ENCODE measurements at regions not wholly inside any gene's neighbourhood (a gene's known extent, or its start where the extent isn't known, plus 50 kb on each side); places are given as distances from the start of the nearest gene placed in this dataset.

GRCh38 chrX:42540146-42540545, 237.8 kb downstream of the PPP1R2C start:
- TF ChIP-seq POLR2AphosphoS5 (IDR thresholded peaks at IDR 0.05) = no peak
- TF ChIP-seq, protein P1, sequence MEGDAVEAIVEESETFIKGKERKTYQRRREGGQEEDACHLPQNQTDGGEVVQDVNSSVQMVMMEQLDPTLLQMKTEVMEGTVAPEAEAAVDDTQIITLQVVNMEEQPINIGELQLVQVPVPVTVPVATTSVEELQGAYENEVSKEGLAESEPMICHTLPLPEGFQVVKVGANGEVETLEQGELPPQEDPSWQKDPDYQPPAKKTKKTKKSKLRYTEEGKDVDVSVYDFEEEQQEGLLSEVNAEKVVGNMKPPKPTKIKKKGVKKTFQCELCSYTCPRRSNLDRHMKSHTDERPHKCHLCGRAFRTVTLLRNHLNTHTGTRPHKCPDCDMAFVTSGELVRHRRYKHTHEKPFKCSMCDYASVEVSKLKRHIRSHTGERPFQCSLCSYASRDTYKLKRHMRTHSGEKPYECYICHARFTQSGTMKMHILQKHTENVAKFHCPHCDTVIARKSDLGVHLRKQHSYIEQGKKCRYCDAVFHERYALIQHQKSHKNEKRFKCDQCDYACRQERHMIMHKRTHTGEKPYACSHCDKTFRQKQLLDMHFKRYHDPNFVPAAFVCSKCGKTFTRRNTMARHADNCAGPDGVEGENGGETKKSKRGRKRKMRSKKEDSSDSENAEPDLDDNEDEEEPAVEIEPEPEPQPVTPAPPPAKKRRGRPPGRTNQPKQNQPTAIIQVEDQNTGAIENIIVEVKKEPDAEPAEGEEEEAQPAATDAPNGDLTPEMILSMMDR (IDR thresholded peaks at IDR 0.05) = no peak
- TF ChIP-seq POLR2A (IDR thresholded peaks at IDR 0.05) = no peak
